ENCODE measurements at regions not wholly inside any gene's neighbourhood (a gene's known extent, or its start where the extent isn't known, plus 50 kb on each side); places are given as distances from the start of the nearest gene placed in this dataset.

DNA sequence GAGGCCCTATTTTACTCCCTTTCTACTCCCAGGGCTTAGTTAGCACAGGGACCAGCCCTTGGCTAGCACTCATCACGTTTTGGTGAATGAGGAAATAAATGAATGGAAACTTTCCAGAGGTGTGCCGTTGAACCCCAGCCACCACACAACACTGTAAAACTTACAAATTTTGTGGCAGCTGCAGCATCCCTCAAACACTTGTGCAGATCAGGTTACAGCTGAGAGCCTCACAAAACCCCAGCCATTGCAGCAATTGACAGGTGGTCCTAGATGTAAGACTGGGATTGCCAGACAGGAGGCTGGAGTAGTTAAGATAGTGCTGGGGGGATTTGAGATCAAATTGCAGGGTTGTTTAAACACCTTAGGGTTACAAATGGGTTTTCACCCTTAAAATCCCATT is 482.2 kb upstream of the KIF2A start:
- TF ChIP-seq, protein P1, sequence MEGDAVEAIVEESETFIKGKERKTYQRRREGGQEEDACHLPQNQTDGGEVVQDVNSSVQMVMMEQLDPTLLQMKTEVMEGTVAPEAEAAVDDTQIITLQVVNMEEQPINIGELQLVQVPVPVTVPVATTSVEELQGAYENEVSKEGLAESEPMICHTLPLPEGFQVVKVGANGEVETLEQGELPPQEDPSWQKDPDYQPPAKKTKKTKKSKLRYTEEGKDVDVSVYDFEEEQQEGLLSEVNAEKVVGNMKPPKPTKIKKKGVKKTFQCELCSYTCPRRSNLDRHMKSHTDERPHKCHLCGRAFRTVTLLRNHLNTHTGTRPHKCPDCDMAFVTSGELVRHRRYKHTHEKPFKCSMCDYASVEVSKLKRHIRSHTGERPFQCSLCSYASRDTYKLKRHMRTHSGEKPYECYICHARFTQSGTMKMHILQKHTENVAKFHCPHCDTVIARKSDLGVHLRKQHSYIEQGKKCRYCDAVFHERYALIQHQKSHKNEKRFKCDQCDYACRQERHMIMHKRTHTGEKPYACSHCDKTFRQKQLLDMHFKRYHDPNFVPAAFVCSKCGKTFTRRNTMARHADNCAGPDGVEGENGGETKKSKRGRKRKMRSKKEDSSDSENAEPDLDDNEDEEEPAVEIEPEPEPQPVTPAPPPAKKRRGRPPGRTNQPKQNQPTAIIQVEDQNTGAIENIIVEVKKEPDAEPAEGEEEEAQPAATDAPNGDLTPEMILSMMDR (IDR thresholded peaks at IDR 0.05), result no peak
- no peak for TF ChIP-seq MAFK (IDR thresholded peaks at IDR 0.05; ENCODE audit: partially characterized antibody)
- TF ChIP-seq PHF8 (IDR thresholded peaks at IDR 0.05; ENCODE audit: borderline replicate concordance, low read depth), result no peak
- TF ChIP-seq RCOR1 (IDR thresholded peaks at IDR 0.05; ENCODE audit: low read depth, low read length), result no peak
- no peak for TF ChIP-seq RAD21 (conservative IDR thresholded peaks at IDR 0.05 in 1 of 2, IDR thresholded peaks at IDR 0.05 in 1 of 2)
